ENCODE measurements at regions not wholly inside any gene's neighbourhood (a gene's known extent, or its start where the extent isn't known, plus 50 kb on each side); places are given as distances from the start of the nearest gene placed in this dataset.
A peak's percentile ranks its signal among the peaks of the same experiment; 100 is the strongest.
"Not testable (repeated sequence)": the region's sequence is repeated elsewhere in the genome, so short reads cannot be mapped to it uniquely, and the experiment has no call there.

DNA sequence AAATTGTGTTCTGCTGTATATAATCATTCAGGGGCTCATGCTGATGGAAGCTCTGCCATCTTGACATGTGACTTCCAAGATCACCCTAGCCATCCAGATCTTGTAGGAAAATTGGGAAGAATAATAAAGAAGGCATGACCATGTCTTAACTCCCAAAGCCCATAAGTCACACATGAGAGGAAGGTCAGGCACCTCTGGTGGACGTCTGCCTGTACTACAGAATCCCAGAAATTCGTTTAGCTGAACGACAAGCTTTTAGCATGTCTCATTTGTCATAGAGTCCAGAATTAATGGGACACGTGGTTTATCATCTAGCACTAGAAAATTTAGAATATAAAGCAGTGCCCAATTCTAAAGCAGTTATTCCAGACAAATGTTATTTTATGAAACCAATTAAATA is 212.7 kb downstream of the CENPC start:
- DNase-seq (ENCODE audit: low read depth): no peak

DNA sequence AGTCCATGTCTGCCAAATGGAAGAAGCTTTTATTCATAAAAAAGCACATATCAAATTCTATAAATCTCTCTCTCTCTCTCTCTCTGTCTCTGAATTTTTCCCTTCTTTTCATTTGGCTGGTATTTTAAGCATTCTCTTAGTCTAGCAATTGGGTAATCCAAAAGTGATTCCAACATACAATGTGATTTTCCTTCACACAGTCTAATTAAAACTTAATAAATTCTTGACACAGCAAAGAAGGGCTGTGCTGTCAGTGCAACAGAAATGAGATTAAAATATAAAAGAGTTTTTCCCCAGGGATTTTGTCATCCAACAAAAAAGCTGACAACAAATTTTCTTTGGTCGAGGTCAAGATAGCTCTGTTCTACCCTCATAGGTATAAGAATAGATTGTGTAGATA is 216.9 kb downstream of the CENPC start:
- no peak for DNase-seq (ENCODE audit: low read depth)

DNA sequence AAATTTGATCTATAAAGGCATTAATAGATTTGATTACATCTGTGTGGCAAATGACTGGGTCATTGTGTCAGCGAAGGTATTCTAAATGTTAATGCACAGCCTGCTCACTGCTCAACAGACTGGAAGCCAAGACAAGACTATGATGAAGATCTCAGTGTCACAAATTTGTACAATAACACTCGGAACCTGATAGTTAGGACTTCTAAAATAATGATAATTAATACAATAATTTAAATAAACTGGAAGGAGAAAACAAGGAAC is 217.4 kb downstream of the CENPC start:
- no peak for DNase-seq (ENCODE audit: low read depth)

DNA sequence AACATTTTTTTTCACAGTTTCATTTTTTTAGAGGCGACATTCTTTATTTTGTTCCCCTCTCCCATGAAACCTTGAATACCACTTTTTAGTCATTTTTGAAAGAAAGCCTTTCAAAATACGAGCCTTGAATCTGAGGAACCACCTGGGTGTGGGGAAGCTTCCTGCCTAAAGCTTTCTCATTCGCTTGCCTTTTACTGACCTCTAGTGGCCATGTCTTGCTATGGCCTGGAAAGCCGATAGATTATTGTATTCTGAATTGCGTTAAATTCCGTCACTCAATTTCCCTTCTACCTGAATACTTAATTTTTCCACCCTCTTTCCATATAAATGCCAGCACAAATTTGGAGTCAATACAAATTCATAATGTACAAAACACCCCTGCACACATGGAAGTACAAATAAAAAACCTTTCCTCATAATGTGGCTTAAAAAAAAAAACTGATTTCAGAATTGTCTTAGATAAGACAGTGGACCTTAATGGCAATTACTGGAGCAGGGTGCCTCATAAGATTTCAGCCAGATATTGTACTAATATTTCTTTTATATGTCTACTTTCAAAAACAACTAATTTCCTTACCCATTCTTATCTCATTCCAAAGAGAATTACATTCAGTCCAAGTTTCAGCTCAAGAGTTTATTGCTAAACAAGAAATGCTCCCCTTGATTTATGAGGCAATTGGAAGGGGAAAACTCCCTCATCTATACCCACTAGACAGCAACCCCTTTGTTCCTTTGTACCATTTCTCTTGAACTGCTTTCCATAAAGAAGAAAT is 217.9 kb downstream of the CENPC start:
- peak; percentile 35 for DNase-seq (ENCODE audit: low read depth)

- no peak for DNase-seq (ENCODE audit: low read depth)
Observed at GRCh38 chr4:67325791-67326190, 219.5 kb downstream of the CENPC start.

- no peak for DNase-seq (ENCODE audit: low read depth)
Observed at GRCh38 chr4:67320645-67321044, 224.7 kb downstream of the CENPC start.

GRCh38 chr4:67319607-67320006 is 225.7 kb downstream of the CENPC start:
- DNase-seq (ENCODE audit: low read depth): not testable (repeated sequence)

DNA sequence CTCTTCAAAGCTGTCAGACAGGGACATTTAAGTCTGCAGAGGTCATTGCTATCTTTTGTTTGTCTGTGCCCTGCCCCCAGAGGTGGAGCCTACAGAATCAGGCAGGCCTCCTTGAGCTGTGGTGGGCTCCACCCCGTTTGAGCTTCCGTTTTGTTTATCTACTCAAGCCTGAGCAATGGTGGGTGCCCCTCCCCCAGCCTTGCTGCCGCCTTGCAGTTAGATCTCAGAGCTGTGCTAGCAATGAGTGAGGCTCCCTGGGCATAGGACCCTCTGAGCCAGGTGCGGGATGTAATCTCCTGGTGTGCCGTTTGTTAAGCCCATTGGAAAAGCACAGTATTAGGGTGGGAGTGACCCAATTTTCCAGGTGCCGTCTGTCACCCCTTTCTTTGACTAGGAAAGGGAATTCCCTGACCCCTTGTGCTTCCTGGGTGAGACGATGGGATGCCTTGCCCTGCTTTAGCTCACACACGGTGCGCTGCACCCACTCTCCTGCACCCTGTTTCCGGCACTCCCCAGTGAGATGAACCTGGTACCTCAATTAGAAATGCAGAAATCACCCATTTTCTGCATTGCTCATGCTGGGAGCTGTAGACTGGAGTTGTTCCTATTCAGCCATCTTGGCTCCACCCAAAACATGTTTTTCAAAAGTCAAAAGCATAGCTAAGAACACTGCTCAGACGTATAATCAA is 244.7 kb downstream of the CENPC start:
- not testable (repeated sequence) for DNase-seq (ENCODE audit: low read depth)

- DNase-seq (ENCODE audit: low read depth): no peak
Observed at GRCh38 chr4:67292636-67293035, 252.7 kb downstream of the CENPC start.

GRCh38 chr4:67292045-67292444 is 253.3 kb downstream of the CENPC start:
- no peak for DNase-seq (ENCODE audit: low read depth)

DNA sequence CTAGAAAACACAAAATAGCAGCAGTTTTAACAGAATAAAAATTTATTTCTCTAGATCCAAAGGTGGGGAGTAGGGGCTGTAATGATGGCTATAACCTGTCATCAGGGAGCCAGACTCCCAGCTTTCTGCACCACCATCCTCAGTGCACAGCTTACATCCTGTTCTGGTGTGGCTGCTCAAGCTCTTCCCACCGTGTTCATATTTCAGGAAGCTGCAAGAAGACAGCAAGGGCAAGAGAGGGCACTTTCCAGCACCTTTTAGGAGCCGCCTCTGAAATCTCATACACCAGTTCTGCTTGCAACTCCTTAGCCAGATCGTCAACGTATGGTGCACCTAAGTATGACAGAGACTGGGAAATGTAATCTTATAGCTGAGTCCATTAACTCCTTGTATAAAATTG is 253.7 kb downstream of the CENPC start:
- no peak for DNase-seq (ENCODE audit: low read depth)

GRCh38 chr4:67288964-67289363 is 256.3 kb downstream of the CENPC start:
- no peak for DNase-seq (ENCODE audit: low read depth)

DNA sequence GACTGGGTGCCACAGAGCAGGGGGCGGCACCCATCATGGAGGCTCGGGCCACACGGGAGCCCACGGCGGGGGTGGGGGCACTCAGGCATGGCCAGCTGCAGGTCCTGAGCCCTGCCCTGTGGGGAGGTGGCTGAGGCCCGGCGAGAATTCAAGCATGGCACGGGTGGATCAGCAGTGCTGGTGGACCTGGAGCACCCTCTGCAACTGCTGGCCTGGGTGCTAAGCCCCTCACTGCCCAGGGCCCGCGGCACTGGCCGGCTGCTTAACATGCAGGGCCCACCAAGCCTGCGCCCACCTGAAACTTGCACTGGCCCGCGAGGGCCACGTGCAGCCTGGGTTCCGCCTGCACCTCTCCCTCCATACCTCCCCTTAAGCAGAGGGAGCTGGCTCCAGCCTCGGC is 258.6 kb downstream of the CENPC start:
- no peak for DNase-seq (ENCODE audit: low read depth)

GRCh38 chr4:67282749-67283148 is 262.6 kb downstream of the CENPC start:
- DNase-seq (ENCODE audit: low read depth): no peak

DNA sequence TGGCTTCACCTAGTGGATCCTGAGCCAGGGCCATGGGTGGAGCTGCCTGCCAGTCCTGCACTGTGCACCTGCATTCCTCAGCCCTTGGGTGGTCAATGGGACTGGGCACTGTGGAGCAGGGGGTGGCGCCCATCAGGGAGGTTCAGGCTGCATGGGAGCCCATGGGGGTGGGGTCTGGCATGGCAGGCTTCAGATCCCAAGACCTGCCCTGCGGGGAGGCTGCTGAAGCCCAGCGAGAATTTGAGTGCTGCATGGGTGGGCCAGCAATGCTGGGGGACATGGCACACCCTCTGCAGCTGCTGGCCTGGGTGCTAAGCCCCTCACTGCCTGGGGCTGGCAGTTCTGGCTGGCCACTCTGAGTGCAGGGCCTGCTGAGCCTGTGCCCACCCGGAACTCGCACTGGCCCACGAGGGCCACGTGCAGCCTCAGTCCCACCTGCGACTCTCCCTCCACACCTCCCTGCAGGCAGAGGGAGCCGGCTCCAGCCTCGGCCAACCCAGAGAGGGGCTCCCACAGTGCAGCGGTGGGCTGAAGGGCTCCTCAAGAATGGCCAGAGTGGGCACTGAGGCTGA is 270.0 kb downstream of the CENPC start:
- DNase-seq (ENCODE audit: low read depth): no peak

DNA sequence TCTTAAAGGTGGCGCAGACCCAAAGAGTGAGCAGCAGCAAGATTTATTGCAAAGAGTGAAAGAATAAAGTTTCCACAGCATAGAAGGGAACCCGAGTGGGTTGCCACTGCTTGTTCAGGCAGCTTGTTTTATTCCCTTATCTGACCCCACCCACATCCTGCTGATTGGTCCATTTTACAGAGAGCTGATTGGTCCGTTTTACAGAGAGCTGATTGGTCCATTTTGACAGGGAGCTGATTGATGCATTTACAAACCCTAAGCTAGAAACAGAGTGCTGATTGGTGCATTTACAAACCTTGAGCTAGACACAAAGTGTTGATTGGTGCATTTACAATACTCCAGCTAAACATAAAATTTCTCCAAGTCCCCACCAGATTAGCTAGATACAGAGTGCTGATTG is 270.6 kb downstream of the CENPC start:
- not testable (repeated sequence) for DNase-seq (ENCODE audit: low read depth)

GRCh38 chr4:67273666-67274065 is 271.6 kb downstream of the CENPC start:
- no peak for DNase-seq (ENCODE audit: low read depth)

DNA sequence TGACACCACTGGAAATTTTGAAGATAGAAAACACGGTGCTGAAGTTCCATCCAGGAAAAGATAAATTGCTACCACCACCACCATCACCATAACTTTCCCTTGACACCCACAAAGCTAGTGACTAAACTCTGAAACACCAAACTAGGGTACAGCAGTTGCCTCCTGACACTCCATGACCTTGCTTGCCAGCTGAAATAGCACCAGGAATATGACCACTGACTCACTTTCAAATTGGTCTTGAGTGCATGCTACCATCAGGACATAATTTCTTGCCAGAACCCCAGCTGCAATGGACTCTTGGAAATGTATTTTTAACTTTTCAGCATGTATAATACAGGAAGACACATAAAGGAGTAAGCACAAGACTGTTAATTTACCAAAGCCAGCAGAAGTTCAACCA is 283.3 kb downstream of the CENPC start:
- no peak for DNase-seq (ENCODE audit: low read depth)

DNA sequence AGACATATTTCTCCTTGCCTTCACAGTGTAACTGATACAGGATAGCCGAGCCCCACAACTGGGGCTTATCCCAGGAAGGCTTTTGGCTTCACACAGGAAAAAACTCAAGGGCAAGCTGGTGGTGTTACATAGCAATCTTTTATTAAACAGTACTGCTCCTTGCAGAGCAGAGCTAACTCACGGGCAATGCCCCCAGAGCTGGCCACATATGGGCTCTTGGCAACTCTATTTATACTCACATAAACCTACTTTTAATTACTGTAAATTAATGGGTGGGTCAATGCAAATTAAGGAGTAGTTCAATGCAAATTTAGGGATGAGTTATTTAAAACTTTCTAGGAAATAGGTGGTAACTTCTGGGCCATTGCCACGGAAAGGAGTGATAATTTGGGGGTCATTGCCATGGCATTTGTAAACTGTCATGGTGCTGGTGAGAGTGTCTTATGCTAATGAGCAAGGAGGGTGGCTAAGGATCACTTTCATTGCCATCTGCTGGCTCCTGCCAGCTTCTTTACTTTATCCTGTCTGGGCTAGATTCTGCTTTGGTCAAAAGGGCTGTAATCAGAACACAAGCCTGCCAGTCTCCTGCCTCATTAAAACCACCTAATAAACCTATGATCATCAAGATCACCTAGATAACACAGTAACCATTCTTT is 288.8 kb downstream of the CENPC start:
- DNase-seq (ENCODE audit: low read depth): no peak

DNA sequence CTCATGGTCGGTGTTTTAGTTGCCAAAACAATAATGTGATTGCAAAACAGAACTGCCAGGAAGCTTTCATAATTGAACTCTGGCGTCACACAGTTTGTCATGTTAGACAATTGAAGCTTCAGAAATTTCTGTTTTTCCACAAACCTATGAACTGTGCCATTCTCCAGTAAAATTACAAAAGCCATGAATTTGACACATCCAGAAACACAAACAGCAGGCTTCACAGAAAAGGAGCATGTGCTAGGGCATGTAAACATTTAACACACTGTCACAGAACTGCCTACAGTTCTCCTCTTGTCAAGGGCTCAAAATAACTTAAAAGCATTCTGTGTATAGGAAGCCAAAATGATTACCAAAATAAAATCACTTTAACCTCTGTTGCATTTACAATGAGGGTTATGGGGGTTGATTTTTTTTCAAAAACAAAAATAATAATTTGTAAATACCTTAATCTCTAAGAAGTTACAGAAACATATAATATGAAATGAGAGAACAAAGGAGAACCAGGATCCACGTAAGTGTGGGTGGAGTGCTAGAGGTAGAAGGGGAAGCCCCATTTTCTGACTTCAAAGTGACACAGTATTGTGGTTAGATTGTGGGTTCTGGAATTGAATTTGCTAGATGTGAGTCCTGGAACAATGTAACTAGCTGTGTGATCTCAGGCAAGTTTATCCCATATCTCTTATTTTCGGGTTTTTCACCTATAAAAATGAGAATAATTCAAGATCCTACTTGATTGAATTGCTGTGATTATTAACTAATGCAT is 295.0 kb downstream of the CENPC start:
- DNase-seq (ENCODE audit: low read depth): no peak

- DNase-seq (ENCODE audit: low read depth): no peak
Observed at GRCh38 chr4:67236788-67237187, 308.5 kb downstream of the CENPC start.

DNA sequence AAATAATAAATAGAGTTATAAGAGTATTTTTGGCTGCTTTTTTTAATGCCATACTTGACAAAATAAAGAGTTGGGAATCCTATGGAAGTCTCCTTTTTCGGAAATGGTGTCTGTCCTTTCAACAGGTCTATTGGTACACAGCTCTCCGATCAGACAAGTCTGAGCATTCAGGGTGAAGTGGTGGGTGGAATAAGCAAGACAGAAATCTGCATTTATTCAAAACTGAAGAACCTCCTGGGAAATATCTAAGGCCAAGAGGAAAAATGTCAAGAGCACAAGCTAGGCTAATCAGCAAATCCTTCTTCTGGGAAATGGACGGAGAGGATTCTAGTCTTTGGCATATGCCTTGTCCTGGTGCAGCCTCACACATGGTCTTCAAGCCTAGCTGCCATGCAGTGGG is 309.0 kb downstream of the CENPC start:
- no peak for DNase-seq (ENCODE audit: low read depth)
